ENCODE measurements at regions not wholly inside any gene's neighbourhood (a gene's known extent, or its start where the extent isn't known, plus 50 kb on each side); places are given as distances from the start of the nearest gene placed in this dataset.
"Not testable (repeated sequence)": the region's sequence is repeated elsewhere in the genome, so short reads cannot be mapped to it uniquely, and the experiment has no call there.

- no peak for DNase-seq
- peaks cover 2% of the 10 kb centered on the region for H3K9me3 Mint-ChIP-seq (ENCODE audit: low read depth)
- no peaks in the 10 kb centered on the region for H3K36me3 Mint-ChIP-seq
- no peaks in the 10 kb centered on the region for H3K4me1 Mint-ChIP-seq
- CTCF ChIA-PET = no interaction called here
- H3K4me3 Mint-ChIP-seq = no peak overlapping the region
- no peak for ATAC-seq
- H3K27ac Mint-ChIP-seq = no peak overlapping the region
- H3K27me3 Mint-ChIP-seq = no peaks in the 10 kb centered on the region
Measured at GRCh38 chr18:55968550-55968949, 380.6 kb upstream of the TCF4 start.

GRCh38 chr18:55967019-55967418, 379.0 kb upstream of the TCF4 start:
- Mint-ChIP-seq H3K4me3 (no peak overlapping the region), H3K4me1 (no peaks in the 10 kb centered on the region), H3K9me3 (ENCODE audit: low read depth) (peaks cover 2% of the 10 kb centered on the region), H3K27me3 (no peaks in the 10 kb centered on the region), H3K27ac (no peak overlapping the region), H3K36me3 (no peaks in the 10 kb centered on the region)
- ATAC-seq (no peak), DNase-seq (no peak)
- CTCF ChIA-PET = no interaction called here

- no peak overlapping the region for H3K4me3 Mint-ChIP-seq
- CTCF ChIA-PET = no interaction called here
Measured at GRCh38 chr18:55964171-55964570, 376.2 kb upstream of the TCF4 start.

GRCh38 chr18:55953326-55953725, 365.3 kb upstream of the TCF4 start:
- H3K36me3 Mint-ChIP-seq = no peaks in the 10 kb centered on the region
- H3K4me3 Mint-ChIP-seq = no peak overlapping the region
- DNase-seq = no peak
- CTCF ChIA-PET = no interaction called here
- ATAC-seq = no peak
- peaks cover 9% of the 10 kb centered on the region for H3K9me3 Mint-ChIP-seq (ENCODE audit: low read depth)
- no peaks in the 10 kb centered on the region for H3K4me1 Mint-ChIP-seq
- no peak overlapping the region for H3K27ac Mint-ChIP-seq
- H3K27me3 Mint-ChIP-seq = no peaks in the 10 kb centered on the region

More at GRCh38 chr18:55964171-55964570, 376.2 kb upstream of the TCF4 start:
- Mint-ChIP-seq H3K27me3 (no peaks in the 10 kb centered on the region), H3K9me3 (ENCODE audit: low read depth) (no peaks in the 10 kb centered on the region), H3K36me3 (no peaks in the 10 kb centered on the region), H3K27ac (no peak overlapping the region), H3K4me1 (no peaks in the 10 kb centered on the region)
- ATAC-seq = no peak
- no peak for DNase-seq

DNA sequence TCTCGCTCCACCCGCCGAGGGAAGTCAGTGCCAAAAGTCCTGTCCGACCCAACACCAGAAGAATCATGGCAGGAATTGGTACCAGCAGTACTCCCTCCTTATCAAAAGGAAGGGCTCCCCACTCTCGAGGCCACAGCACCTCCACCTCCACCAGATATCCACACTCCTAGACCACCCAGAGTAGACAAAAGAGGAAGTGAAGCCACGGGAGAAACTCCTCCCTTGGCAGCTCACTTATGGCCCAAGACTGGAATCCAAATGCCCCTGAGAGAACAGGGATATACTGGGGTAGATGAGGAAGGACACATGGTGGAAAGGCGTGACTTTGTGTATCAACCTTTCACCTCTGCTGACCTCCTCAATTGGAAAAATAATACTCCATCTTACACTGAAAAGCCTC, 363.7 kb upstream of the TCF4 start:
- CTCF ChIA-PET, H3K27ac Mint-ChIP-seq, H3K36me3 Mint-ChIP-seq, DNase-seq, H3K4me1 Mint-ChIP-seq, ATAC-seq, H3K4me3 Mint-ChIP-seq, H3K27me3 Mint-ChIP-seq: not testable (repeated sequence)
- peaks cover 10% of the 10 kb centered on the region for H3K9me3 Mint-ChIP-seq (ENCODE audit: low read depth)

DNA sequence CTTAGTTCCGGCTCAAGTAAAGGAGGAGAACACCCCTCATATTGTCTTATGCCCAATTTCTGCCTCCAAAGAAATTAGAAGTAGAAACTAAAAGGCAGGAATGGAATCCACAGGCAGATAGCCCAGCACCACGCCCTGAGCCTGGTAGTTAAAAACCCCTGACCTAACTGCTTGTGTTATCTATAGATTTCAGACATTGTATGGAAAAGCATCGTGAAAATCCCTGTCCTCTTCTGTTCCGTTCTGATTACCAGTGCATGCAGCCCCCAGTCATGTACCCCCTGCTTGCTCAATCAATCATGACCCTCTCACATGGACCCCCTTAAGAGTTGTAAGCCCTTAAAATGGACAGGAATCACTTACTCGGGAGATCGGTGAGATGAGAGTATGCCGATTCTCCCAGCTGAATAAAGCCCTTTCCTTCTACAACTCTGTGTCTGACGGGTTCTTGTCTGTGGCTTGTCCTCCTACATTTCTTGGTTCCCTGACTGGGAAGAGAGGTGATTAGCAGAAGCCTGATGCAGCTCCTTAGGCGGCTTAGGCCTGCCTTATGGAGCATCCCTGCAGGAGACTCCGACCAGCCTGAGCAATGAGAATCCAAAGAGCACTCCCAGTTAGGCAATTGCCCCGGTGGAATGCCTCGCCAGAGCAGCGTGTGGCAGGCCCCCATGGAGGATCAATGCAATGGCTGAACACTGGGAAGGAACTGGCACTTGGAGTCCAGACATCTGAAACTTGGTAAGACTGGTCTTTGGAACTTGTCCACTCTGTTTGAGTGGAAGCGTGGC, 362.6 kb upstream of the TCF4 start:
- H3K27me3 Mint-ChIP-seq = no peaks in the 10 kb centered on the region
- H3K36me3 Mint-ChIP-seq = no peaks in the 10 kb centered on the region
- no peak for ATAC-seq
- peaks cover 10% of the 10 kb centered on the region for H3K9me3 Mint-ChIP-seq (ENCODE audit: low read depth)
- H3K4me3 Mint-ChIP-seq = no peak overlapping the region
- CTCF ChIA-PET = no interaction called here
- H3K4me1 Mint-ChIP-seq = no peaks in the 10 kb centered on the region
- H3K27ac Mint-ChIP-seq = no peak overlapping the region
- no peak for DNase-seq

DNA sequence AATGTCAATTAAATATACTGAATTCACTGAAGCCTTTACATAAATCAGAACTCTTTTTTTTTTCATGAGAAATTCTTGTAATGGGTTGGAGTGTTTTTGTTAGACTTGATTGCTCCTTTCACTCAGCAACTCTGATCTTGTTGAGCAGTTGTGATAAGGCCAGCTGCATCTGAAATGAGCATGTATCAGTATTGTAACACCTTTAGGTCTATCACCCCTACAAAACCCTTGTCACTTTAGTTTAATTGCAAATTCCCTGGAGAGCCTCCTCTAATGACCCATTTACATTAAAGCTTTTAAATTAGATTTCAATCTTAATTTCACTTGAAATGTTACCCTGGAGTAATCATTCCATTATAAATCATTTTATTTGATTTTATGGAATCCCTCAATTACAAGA, 346.8 kb upstream of the TCF4 start:
- Mint-ChIP-seq H3K4me3 (no peak overlapping the region), H3K9me3 (ENCODE audit: low read depth) (peaks cover 15% of the 10 kb centered on the region), H3K27me3 (no peaks in the 10 kb centered on the region), H3K4me1 (no peaks in the 10 kb centered on the region), H3K36me3 (no peaks in the 10 kb centered on the region), H3K27ac (no peak overlapping the region)
- CTCF ChIA-PET = no interaction called here
- no peak for DNase-seq
- no peak for ATAC-seq

DNA sequence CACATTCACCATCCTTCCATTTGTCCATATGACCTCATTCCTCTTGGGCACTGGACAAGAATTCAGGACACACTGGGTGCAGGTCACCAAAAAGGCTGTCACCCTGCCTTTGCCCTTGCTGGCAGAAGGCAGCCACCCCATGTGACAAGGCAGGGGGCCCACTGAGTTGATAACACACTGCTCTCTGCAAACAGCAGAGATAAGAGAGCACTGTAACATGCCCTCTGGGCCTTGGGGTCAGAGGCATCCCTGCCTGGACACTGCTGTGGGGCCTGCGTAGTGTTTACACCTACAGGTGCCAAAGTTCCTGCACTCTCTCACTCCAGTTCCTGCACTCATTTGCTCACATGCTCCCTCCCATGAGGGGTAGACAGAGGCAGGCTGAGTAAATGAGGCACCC, 344.7 kb upstream of the TCF4 start:
- Mint-ChIP-seq H3K4me3 (no peak overlapping the region), H3K4me1 (no peaks in the 10 kb centered on the region), H3K27ac (no peak overlapping the region), H3K27me3 (no peaks in the 10 kb centered on the region), H3K36me3 (no peaks in the 10 kb centered on the region), H3K9me3 (ENCODE audit: low read depth) (peaks cover 11% of the 10 kb centered on the region)
- CTCF ChIA-PET = no interaction called here
- ATAC-seq (no peak), DNase-seq (no peak)

DNA sequence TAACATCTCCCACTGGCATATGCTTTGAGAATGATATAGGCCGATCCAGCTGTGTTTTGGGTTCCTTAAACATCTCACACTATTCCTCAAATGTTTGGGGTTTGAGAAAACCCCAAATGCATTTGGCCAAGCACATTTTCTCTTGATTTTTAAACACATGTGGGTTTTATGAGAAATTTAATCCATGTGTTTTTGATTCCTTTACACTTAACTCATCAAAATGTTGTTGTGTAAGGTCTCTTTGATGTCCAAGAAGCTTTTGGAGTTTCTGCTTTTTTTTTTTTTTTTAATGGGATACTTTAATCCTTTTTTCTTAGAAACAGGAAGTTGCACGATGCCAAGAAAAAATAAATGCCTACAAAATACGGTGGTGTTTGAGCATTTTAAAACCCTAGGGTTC, 339.8 kb upstream of the TCF4 start:
- Mint-ChIP-seq H3K27ac (no peak overlapping the region), H3K36me3 (no peaks in the 10 kb centered on the region), H3K27me3 (no peaks in the 10 kb centered on the region), H3K4me3 (no peak overlapping the region), H3K9me3 (ENCODE audit: low read depth) (peaks cover 5% of the 10 kb centered on the region), H3K4me1 (no peaks in the 10 kb centered on the region)
- DNase-seq (no peak), ATAC-seq (no peak)
- CTCF ChIA-PET = no interaction called here

- Mint-ChIP-seq H3K36me3 (no peaks in the 10 kb centered on the region), H3K27ac (no peak overlapping the region), H3K9me3 (ENCODE audit: low read depth) (peaks cover 4% of the 10 kb centered on the region), H3K4me3 (no peak overlapping the region), H3K4me1 (no peaks in the 10 kb centered on the region), H3K27me3 (no peaks in the 10 kb centered on the region)
- CTCF ChIA-PET = no interaction called here
- ATAC-seq (no peak), DNase-seq (no peak)
Measured at GRCh38 chr18:55925772-55926171, 337.8 kb upstream of the TCF4 start.

DNA sequence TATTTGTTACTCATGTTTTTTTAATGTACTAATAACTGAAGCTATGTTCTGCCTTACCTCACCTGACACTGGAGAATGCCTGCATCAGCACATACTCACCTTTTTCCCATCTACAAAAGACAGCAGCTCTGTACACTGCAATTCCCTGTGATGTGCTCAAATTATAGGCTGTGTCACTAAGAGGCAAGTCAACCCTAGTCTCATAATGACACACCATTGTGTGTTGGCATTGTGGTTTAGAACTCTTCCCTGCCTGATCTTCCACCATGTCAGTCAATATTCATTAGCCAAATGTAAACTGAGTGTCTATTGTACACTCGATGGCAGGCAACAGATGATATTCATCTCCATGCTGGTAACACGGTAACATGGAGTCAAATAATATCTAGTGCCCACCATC, 332.1 kb upstream of the TCF4 start:
- Mint-ChIP-seq H3K4me1 (no peaks in the 10 kb centered on the region), H3K36me3 (no peaks in the 10 kb centered on the region), H3K27me3 (no peaks in the 10 kb centered on the region), H3K4me3 (no peak overlapping the region), H3K9me3 (ENCODE audit: low read depth) (peaks cover 6% of the 10 kb centered on the region), H3K27ac (no peak overlapping the region)
- ATAC-seq = no peak
- no peak for DNase-seq
- CTCF ChIA-PET = no interaction called here

GRCh38 chr18:55918444-55918843, 330.5 kb upstream of the TCF4 start:
- Mint-ChIP-seq H3K27ac (no peak overlapping the region), H3K27me3 (no peaks in the 10 kb centered on the region), H3K4me1 (no peaks in the 10 kb centered on the region), H3K4me3 (no peak overlapping the region), H3K9me3 (ENCODE audit: low read depth) (peaks cover 8% of the 10 kb centered on the region), H3K36me3 (no peaks in the 10 kb centered on the region)
- no peak for ATAC-seq
- CTCF ChIA-PET = no interaction called here
- no peak for DNase-seq

- Mint-ChIP-seq H3K27me3 (no peaks in the 10 kb centered on the region), H3K9me3 (ENCODE audit: low read depth) (peaks cover 2% of the 10 kb centered on the region), H3K36me3 (no peaks in the 10 kb centered on the region), H3K27ac (no peak overlapping the region), H3K4me1 (no peaks in the 10 kb centered on the region), H3K4me3 (no peak overlapping the region)
- CTCF ChIA-PET = no interaction called here
- DNase-seq (no peak), ATAC-seq (no peak)
Measured at GRCh38 chr18:55912919-55913318, 324.9 kb upstream of the TCF4 start.

GRCh38 chr18:55912071-55912470, 324.1 kb upstream of the TCF4 start:
- H3K4me3 Mint-ChIP-seq = no peak overlapping the region
- ATAC-seq (no peak), DNase-seq (no peak)
- H3K27me3 Mint-ChIP-seq = no peaks in the 10 kb centered on the region
- no peak overlapping the region for H3K27ac Mint-ChIP-seq
- no peaks in the 10 kb centered on the region for H3K36me3 Mint-ChIP-seq
- CTCF ChIA-PET = no interaction called here
- H3K9me3 Mint-ChIP-seq (ENCODE audit: low read depth) = peaks cover 2% of the 10 kb centered on the region
- H3K4me1 Mint-ChIP-seq = no peaks in the 10 kb centered on the region

DNA sequence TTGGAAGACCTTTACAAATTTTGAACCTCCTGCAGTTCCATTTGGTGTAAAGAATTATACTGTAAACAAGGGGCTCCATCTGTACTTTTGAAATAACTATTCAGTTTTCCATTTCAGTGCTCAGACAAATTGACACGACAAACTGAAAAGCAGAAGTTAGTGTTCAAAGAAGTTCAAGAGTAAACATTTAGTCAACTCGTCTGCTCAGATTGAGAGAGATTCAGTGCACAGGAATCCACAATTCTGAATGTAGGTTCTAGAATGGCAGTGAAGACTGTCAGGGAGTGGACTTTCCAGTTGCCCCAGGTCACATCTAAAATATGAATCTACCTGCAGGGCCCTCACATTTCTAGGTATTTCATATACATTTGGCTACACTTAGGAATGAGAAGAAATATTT, 322.3 kb upstream of the TCF4 start:
- Mint-ChIP-seq H3K36me3 (no peaks in the 10 kb centered on the region), H3K9me3 (ENCODE audit: low read depth) (peaks cover 6% of the 10 kb centered on the region), H3K4me3 (no peak overlapping the region), H3K27ac (no peak overlapping the region), H3K4me1 (no peaks in the 10 kb centered on the region), H3K27me3 (no peaks in the 10 kb centered on the region)
- CTCF ChIA-PET = no interaction called here
- DNase-seq = no peak
- no peak for ATAC-seq
